CD4-positive, alpha-beta T cell treated with Interleukin-10 for 1 hour (primary cell): ENCODE measurements at regions not wholly inside any gene's neighbourhood (a gene's known extent, or its start where the extent isn't known, plus 50 kb on each side); places are given as distances from the start of the nearest gene placed in this dataset.

Experiments
- DNase-seq: peaks from one replicate; pipeline ENCODE4 v3.0.0-alpha.2; 2020

DNA sequence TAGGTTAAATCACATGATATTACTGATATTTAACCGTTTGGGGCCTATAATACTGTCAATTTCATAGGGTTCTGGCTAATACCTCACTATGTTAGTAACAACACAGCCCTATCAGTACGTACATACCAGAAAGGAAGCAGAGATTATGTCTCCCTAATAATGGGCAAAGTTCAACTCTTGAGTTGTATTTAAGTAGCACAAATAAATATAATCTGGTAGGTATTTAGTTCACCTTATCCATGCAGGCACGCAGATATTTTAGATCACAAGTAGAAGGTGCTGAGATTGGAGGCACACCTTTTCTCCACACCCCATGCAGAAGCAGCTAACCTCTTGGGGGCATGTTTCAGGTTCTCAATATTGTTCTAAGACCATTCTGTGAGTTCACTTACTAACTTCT lies 118.9 kb downstream of the IRS1 start:
- no peak for DNase-seq

DNA sequence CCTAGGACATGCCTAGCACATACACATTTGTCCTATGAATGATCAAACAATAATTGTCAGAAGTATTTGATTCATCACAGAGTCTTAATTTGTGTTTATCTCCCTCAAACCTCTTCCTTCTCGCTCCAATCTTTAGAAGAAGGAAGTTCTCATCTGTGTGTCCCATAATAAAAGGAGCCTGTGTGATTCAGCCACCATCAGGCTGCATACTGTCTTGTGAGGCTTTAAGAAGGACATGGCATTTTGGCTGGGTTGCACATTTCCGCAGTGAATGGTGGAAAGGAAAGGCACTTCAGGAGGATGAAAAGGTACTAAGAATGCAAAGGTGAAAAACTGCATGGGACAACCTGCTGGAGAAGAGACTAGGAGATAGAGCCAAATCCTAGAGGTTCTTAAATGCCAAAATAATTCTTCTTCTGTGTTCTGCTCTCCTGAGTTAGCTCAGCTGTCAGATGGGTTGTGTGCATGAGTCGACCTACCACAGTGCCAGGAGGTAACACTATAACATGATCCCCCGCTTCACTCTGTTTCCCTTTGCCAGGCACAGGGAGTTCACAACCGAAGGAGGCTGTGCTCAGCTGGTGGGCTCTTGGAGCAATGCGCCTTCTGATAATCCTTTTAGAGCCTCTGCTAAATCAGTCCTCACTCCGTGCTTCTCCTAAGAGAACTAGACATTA lies 120.1 kb downstream of the IRS1 start:
- DNase-seq = no peak

DNA sequence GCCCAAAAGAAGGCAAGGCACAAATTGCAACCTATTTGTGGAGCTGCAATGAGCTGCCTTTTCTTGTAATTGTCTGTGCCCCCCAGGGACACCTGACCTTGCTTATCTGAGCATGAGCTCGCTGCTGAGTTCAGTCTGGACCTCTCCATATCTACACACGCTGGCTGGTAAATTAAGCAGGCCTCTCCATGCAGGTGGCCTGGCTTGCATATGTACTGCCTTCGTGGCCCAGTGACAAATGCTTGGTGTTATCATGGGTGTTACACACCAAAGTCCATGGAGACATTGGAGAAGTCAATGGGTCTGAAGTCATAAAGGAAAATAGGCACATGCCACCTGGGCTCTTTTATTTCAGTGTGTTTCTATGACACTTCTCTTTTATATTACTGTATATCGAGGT lies 121.2 kb downstream of the IRS1 start:
- DNase-seq = no peak

DNA sequence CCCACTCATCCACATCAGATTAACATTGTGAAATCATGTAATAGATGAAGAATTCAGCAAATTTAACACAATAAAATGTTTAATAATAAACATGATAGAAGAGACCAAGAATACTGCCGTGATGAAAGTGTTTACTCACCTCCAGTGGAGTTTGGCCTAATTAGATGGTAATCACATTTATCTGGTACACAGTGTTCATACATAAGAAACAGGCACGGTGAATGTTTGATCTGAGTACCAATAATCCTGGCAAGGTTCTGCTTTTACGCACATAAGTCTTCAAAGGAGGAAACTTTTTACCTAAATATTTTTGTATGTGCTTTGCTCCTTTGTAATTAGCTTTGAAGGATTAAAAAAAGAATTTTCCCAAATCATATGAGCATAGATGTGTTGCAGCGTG lies 122.5 kb downstream of the IRS1 start:
- DNase-seq = no peak

DNA sequence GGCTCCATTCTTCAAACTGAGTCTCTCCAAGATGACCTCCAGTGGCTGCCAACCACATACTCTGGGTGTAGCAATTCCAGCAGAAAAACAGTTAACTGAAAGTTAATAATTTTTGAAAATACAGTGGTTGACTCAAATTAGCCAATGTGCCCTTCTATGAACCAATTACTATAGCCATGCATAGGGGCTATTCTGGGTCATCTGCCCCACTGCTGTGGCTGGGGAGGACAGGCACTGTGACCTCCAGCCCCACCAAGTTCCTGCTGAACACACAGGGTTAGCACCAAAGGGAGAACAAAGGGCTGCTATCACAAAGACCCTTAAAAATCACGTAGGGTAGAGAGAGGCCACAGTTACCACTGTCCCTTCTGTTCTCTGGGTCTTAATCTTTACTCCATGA lies 123.0 kb downstream of the IRS1 start:
- no peak for DNase-seq

DNA sequence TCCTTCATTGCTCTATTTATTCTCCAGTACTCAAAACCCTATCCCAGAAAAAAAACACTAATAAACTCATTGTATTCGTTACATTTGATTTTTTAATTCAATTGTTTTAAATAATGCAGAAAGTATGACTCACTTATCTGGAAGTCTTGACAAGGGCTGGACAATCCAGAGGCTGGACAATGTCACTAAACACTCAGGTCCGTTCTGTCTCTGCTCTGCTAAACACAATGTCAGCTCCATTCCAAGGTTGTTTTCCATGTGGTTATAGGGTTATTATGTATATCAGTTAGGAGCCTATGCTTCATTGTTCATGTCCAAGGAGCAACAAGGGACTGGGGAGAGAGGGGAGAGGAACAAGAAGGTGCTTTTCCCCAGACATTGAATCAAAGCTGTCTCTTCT lies 125.5 kb downstream of the IRS1 start:
- no peak for DNase-seq

DNA sequence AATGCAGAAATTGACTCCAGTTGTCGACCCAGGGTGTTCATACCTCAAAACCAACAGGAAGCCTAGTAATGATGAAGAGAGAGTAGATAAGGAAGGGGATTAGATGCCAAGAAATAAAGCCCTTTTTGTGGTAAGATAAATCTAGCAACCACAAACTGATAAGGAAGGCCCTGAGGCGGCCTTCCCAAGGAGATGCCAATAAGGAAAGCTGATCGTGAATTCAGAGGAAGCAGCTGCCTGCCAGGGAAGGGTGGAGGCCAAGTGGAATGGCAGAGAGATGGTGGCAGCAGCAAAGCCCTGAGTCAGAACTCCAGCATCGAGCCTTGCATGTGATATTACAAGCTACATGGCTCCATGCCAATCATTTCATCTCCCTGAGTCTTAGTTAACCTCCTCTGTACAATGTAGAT lies 126.3 kb downstream of the IRS1 start:
- DNase-seq = no peak

DNA sequence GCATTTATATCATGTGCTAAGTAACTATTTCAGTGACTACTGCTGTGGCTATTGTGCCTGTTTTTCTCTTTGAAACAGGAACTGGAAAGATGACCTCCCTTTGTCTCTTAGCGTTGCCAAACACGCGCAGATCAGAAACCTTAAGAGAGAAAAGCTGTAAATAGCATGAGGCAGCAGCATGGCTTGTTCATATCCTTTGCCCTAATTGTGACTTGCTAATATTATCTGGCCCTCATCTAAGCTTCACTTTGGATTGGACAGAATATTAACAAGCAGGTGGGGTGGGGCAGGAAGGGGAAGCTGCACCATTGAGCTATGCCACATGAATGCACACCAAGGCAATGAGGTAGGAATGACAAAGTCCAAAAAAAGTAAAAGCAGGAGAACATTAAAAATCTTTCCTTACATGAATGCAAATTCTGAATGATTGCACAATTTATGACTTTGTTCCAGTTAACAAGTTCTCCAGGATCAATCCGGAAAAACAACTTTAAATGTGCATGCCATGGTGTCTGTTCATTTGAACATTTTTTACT lies 128.4 kb downstream of the IRS1 start:
- DNase-seq = no peak

DNA sequence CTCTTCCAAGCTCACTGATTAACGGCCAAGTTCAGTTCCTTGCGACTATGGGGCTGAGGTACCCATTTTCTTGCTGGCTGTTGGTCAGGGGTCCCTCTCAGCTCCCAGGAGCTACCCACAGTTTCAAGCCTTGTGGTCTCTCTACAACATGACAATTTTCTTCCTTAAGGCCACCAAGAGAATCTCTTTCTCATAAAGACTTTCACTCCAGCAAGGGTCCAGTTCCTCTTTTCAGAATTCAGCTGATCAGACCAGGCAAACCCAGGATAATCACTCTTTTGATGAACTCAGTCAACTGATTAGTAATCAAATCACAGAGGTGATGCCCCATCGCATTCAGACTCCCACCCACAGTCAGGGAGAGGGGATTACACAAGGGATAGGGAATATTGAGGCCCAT lies 129.7 kb downstream of the IRS1 start:
- DNase-seq = no peak

DNA sequence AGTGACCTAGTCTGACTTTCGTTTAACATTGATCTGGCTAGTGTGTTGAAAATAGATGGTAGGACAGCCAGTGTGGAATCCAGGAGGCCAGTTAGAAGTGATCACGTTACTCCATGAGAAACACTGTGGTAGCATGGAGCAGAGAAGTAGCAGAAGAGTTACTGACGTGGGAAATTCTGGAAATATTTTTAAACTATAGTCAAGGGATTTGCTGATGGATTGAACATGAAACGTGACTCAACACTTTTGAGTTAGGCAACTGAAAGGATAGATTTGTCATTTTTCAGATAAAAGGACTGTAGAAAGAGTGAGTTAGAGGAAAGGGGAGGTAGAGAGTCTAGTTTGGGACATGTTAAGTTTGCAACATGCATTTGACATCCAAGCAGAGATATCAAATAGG lies 130.4 kb downstream of the IRS1 start:
- no peak for DNase-seq

DNA sequence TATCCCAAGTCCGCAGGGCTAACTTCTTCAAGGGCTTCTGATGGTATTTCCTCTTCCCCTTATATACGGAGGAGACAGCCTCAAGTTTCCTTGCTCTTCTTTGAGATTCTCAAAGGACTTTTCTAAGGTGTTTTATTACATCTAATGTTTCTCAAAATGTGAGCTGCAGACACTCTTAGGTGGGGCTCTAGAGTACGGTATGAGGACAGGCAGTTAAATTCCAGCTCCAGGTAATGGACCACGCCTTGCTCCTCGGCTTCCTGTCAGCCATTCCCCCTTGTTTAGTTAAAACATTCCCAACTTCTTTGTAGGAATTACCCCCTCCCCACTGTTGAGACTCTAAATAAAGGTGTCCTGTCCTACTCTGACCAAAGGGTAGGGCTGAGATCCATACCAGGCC lies 131.9 kb downstream of the IRS1 start:
- no peak for DNase-seq

DNA sequence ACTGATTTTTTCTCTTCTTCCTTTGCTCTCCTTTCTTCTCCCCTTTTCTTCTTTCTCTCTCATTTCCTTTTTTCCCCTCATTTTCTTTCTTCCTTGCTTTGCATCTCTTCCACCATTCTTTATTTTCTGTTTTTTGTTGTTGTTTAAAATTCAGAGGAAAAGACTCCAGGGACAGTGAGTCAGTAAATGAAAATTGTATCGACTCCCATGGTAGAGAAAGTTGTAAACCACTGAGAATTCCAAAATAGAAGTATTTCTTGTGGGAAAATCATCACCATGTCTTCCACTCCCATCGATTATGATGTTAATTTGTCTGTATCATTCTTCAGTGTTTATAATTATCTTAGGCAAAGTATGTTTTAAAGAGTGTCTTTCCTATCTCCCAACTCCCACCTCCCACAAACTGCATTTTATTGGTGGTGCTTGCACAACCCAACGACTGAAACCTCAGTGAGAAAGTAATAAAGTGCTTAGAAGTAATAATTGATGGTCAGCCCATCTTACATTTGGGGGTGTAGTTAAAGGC lies 134.3 kb downstream of the IRS1 start:
- no peak for DNase-seq

DNA sequence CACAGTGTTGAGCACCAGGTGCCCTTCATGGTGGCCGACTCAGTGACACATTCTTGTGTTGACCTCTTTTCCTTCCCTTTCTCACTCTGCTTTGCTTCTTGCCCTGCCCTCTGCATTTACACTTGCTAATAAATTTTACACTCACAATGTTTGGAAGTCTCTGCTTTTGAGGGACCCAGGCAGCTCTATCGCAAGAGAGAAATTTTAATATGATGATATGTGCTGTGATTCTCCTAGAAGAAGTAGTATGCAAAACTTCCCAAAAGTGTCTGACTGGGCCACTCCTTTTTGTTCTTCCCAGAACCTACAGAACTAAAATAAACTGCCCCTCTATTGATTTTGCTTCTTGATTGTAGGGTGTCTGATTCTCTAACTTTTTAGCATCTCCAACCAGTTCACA lies 135.0 kb downstream of the IRS1 start:
- DNase-seq = no peak

DNA sequence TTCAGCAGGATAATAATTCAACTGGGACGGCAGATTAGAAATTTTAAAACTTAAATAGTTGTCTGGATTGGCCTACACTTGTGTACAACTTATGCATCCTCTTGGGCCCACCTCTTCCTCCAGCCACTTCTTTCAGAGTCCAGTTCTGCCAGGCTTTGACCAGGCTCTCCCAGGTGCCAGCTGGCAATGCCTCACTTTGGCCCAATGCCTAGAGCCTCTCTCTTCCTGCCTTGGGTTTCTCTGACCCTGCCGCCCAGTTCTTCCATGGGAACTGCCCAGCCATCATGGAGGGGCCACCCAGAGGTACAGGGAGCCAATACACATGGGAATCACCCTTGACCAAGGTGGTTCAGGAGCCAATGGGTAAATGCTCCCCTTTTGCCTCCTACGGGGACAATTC lies 135.5 kb downstream of the IRS1 start:
- no peak for DNase-seq

DNA sequence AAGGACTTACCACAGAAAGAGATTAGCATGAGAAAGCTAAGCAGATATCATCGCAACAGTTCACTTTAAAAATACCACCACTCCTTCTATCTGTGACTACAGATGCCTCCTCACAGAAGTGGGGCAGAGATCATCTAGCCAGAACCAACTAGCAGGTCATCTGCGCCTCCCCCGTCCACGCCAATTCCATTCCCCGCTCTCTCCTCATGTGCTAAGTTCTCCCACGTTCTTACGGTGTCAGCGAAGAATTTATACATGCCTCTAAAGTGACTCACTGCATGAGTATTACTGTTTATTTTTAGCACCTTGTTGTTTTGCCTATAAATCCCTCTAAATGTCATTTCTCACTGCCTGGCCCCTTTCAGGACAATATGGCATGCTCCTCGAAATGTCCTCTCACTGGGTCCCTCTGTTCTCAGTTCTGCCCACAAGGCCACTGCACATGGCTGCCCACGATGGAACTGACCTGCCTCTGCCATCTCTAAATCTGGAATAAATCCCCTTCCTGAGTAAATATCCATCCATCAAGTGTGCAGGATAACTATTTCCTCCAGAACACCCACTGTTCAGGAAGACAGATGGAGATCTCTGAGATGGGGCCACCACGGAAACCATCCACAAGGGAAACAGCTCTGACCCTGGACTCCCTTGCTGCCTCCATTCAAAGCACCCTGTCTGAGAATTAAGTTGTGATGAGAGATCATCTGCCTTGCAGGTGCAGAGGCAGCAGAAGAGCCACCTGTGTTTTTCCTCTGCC lies 137.7 kb downstream of the IRS1 start:
- no peak for DNase-seq

DNA sequence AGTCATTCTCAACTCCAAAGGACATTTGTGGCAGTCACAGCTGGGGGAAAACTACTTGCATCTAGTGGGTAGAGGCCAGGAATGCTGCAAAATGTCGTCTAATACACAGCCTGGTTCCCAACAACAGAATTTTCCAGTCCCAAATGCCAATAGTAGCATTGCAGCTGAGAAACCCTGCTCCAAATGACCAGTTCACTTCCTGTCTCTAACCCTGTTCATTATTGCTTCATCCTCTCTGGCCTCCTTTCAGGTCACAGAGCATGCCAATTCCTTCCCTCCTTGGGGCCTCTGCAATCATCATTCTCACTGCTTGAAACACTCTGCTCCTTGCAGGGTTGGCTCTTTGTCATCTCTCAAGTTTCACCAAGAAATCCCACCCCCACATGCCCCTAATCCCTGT lies 139.1 kb downstream of the IRS1 start:
- no peak for DNase-seq

DNA sequence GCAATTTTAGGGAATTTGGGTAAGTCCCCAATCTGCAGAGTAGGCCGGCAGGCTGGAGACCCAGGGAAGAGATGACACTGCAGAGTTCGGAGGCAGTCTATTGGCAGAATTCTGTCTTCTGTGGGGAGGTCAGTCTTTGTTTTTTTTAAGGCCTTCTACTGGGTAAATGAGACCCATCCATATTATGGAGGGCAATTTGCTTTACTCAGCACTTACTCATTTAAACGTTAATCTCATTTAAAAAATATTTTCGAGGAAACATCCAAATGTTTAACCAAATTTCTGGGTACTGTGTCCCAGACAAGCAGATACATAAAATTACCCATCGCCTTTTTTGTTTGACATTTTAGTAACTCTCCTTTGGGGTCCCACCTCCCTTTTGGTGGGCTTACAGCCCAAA lies 139.5 kb downstream of the IRS1 start:
- no peak for DNase-seq

DNA sequence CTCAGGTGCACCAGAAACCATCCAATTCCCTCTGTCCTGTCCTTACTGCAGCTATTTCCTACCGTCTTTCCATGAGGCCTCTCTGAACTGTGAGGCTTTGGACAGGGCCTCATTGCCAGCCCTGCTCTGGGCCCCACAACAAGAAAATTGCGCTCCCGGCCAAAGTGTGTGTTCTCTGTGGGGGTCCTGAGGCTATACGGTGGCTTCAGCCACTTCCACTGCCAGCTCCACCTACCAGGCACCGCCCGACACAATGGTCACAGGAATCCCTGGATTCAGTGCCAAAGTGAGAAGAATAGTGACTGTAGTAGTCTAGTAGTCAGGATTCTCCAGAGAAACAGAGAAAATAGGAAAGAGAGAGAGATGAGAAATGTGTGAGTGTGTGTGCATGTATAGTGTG lies 140.2 kb downstream of the IRS1 start:
- no peak for DNase-seq

DNA sequence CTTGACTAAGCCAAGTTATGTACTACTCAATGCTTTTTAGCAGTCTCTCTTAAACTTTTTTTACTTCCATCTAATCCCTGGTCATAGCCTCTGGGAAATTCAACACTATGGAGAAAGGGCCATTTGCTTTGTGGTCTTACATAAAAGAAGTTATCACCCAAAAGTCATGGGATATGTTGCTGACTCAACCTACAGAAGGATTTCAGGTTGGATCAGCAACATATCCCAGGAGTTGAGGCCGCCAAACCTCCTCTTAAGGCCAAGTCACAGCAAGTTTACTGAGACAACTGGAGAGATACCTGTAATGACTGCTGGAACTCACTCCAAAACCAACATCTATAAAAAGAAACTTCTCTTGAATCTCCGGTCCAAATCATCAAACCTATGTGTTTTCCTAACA lies 141.1 kb downstream of the IRS1 start:
- DNase-seq = no peak

DNA sequence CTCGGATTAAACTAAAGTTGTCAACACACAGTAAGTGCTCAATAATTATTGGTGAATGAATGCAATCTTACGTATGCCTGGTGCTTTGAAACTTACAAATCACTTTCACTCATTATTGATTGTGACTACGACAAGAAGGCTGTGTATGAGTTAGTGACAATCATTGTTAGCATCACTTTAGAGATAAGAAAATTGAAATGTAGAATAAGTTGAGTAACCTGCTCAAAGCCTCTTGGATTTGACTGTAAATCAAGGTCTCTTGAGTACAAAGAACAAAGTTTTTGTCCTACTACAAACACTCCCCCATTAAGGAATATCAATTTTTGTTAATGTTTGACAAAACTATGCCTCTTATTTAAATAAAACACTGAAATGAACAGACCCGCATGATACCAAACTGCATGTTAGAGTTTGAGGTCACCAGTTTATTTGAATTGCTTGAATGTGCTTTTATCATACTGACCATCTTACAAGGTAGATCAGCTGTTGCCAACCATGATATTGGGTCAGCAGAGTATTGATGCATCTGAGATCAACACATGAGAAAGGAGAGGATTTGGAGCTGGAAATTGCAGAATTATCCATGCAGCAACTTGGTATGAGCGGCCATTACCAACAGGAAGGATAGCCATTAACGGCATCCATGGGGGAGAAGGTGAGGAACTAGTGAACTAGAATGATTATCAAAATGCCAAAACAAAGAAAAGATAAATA lies 142.1 kb downstream of the IRS1 start:
- DNase-seq = no peak

DNA sequence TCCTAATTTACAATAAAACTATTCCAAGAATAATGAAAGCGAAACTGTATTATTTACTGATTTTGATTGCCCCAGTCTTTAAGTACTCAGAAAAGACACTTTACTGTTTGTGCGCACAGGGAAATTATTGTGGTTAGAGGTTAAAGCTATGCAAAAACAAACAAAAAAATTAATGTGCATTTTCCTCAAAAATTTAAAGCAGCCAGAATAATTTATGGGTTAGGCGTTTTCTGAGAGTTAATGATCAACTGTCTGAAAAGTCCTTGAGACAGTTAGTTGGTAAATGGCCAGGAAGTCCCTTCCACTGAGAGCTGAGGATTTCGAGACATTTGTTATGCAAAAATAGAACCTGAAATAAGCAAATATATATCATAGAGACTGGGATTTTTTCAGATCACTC lies 143.3 kb downstream of the IRS1 start:
- no peak for DNase-seq

DNA sequence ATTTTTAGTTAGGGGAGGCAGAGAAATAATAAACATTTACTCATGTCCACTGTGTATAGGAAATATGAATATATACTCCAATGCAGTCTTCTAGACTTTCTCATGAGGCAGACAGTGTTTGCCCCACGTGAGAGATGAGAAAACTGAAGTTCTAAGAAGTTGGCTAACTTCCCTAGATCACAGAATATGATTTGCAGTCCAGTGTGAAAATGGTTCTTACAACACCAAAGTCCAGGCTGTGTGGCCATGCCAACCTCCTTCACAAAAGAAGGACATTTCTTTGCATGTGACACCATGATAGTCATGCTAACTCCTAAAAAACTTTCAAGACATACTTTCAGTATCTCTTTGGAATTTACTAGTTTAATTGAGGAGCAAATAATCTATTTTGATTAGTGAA lies 143.7 kb downstream of the IRS1 start:
- DNase-seq = no peak

DNA sequence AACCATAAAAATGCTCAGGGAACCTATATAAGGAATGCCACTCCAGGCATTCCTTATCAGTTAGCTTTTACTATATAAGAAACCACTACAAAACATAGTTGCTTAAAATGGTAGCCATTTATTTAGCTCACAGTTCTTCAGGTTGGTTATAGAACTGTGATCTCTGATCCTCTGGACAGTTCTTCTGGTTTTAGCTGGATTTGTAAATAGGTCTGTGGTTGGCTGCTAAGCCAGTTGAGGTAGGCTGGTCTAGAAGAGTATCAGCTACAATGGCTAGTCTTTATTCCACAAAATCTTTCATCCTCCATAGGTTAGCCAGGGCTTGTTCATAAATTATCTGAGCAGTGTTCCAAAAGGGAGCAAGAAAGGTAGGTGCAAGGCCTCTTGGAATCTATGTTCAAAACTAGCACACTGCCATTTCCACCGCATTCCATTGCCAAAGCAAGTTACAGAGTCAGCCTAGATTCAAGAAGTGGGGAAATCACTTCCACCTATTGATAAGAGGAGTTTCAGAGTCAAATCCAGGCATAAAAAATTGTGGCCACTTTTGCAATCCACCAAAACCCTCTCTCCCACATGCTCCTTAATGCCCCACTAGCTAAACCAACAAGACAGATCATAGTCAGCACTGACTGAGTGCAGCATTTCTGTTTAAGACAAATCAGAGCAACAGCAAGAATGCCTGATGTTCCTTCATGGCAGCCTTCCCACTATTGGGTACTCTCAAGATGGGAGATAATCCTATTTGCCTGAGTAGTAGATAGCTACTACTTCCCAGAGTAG lies 146.4 kb downstream of the IRS1 start:
- DNase-seq = no peak
